DMS 273 (cell line): ENCODE measurements at regions not wholly inside any gene's neighbourhood (a gene's known extent, or its start where the extent isn't known, plus 50 kb on each side); places are given as distances from the start of the nearest gene placed in this dataset.
"Not testable (repeated sequence)": the region's sequence is repeated elsewhere in the genome, so short reads cannot be mapped to it uniquely, and the experiment has no call there.

ENCODE experiments used
- DNase-seq: peaks from one replicate; lab custom pipeline; 2025; ENCODE audit not compliant: unreplicated experiment; lab: John Stamatoyannopoulos, UW

DNA sequence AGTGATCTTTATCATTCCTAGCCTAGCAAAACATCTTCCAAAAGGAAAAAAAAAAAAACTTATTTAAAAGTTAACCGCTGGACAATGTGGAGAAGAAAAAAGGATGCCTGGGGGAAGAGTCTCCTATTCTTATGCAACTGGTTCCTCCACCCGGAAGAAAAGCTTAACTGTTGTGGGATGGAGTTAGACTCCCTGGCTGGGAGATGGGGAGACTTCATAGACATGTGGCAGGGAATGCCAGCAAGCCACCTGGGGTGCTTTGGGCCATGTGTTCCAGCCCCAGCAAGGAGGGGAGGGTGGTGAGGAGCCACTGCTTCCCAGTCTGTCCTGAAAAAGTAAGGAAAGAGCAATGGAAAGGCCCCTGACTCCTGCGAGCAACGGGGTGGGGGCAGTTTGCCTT lies 119.4 kb upstream of the SPIN4 start:
- no peak for DNase-seq

DNA sequence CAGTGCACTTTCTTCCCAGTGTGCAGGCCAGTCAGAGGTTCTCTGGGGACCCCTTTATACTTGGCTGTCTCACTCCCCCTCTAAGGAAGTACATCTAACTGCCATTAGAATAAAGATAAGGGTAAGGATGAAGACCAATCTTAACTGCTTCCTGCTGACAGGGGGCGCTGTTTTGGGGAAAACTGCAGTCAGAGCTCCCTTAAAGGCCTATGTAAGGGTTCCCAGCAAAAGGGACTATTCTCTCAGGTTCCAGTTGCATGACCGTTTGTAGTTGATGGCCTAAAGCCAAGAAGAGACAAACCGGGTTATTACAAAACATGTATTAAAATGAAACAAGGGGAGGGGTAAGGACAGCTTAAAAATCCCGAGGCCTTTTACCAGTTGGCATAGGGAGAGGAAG lies 115.6 kb upstream of the SPIN4 start:
- DNase-seq: no peak

DNA sequence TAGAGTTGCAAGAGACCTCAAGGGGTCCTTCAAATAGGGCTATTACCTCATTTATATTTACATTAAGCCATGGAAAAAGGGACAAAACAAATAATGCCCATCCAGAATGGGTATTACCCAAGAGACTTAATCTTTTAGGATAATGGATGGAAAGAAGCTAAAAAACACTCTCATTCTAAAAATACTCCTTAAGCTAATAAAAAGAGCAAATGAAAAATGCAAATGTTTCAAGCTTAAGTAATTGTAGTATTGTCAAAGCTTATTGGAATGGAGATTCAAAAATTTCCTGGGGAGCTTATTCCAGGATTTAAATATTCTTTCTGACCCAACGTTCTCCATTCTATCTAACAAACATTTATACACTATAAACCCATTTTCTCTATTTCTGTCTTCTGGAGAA lies 107.8 kb upstream of the SPIN4 start:
- DNase-seq: no peak

DNA sequence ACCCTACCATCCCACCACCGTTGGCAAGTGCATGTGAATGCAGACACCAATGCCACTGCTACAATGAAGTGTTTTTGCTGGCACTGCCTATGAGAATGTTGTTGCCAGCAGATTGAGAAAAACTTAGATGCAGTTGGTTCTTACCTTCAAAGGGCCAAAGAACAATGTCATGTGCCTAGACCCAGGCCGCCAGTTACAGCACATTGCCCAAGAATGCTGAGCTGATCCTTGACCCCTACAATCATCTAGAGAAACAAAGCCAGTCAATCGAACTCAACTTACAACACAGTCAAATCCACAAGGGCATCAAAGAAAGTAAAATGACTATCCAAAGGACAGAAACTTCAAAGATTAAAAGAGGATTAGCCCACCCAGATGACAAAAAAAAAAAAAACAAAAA lies 102.4 kb upstream of the SPIN4 start:
- no peak for DNase-seq

DNA sequence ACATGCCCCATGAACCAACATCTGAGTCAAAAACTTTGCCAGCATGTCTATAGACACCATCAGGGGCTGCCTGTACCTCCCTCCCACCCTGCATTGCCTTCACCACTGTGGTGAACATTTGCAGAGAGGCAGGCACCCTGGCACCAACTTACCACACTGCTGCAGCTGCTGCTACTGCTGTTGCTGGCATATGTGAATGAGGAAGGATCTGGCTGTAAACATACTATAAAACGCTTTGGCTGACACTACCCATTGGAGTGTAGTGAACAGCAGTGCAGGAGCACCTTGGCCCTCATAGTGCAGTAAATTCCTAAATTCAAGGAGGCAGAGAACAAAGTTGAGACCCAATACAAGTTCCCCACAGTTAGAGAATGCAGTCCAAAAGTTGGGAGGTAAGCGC lies 90.6 kb upstream of the SPIN4 start:
- peak; percentile 30 for DNase-seq

DNA sequence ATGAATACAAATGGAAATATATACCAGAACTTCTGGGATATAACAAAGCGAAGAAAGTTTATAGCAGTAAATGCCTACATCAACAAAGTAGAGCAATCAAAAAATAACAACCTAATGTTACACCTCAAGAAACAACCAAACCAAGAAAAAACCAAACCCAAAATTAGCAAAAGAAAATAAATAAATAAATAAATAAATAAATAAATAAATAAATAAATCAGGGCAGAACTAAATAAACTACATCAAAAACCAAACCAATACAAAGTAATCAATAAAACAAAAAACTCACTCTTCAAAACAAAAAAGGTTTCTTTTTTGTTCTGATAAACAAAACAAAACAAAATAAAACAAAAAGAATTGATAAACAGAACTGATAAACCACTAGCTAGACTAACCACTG lies 88.4 kb upstream of the SPIN4 start:
- DNase-seq: no peak

DNA sequence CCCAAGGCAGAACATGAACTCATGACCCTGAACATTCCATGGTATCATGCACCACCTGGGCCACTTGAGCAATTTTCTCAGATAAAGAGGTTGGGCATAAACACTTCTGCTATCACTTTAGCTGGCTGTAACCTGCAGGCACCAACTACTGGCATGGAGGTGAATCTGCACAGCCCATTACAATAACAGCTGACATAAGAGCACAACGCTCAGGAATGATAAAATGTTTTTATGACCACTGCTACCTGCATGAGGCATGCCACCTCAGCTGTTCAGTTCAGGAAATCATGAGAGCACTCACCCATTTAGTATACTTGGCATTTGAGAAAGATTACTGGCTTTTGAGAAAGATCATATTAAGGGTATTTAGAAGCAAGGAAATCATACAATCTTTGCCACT lies 85.7 kb upstream of the SPIN4 start:
- DNase-seq: no peak

DNA sequence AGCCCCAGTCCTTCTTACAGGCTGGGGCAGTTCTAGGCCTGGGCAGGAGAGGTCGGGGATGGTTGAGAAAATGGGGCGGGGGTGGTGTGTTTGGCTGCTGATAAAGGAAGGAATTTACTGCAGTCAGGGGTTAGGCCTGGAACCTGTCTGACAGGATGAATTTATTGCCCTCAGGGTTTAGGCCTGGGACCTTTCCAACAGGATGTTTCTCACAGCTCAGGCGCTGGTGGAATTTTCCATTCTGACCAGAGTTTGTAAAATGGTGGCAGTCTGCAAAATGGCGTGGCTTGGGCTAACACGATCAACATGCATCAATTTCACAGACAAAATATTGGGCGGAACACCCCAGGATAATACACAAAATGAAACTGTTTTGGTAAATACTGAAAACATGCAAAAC lies 83.5 kb upstream of the SPIN4 start:
- DNase-seq: no peak

DNA sequence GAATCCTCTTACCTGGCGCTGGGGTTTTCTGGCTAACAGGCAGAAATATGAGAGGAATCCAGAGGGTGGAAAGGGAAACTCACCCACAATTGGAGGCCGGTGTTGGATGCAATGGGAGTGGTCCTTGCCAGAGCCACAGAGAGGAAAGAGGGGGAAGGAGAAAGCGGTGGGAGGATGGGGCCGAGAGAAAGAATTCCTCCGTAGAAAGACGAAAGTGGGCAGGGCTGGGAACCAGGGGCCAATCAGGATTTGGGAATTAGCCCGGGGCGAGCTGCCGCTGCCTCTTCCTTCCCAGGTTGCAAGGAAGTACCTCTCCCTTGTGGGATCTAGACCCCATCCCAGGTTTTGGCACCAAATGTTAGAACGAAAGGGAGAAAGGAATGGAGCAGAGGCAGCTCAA lies 83.1 kb upstream of the SPIN4 start:
- no peak for DNase-seq

DNA sequence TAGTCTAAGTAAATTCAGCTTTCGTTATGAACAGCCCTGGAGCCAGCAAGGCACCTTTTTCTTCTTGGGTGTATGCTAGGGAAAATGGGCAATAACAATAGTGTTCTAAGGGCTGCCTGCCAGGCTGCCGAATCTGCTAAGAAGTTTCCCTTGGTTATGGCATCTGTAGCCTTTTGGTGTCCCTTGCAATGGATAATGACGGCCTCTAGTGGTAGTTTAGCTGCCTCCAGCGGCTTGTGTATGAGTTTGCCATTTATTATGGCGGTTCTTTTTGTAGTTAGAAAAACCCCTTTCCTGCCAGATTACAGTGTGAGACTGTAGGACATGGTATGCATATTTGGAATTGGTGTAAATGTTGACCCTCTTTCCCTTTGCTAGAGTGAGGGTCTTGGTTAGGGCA lies 78.9 kb upstream of the SPIN4 start:
- DNase-seq: no peak

DNA sequence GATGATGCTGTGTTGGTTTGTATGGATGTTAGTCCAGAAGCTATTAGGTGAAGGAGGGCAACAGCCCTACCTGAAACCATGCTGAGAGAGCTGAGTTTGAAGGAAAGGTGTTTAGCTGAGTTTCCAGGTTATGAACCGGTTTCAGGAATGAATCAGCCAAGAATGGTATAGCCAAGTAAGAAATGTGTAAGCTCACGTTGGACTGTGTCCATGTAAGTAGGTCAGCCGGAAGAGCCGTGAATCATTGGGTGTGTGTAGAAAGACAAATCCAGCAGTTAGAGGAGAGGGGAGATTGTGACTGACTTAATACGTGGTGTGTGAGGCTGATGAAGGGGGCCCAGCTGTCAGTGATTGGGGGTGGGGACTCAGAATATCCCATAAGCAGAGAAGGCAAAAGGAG lies 77.2 kb upstream of the SPIN4 start:
- no peak for DNase-seq

DNA sequence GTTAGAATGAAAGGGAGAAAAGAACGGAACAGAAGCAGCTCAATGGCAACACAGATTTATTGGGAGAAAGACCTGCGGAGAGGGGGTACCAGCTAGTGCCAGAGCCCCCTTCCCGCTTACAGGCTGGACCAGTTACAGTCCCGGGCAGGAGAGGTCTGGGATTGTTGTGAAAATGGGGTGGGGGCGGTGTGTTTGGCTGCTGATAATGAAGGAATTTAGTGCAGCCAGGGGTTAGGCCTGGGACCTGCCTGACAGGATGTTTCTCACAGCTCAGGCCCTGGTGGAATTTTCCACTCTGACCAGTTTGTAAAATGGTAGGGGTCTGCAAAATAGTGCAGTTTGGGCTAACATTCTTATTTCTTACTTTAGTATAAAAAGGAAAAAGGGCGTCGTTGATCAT lies 75.4 kb upstream of the SPIN4 start:
- DNase-seq: no peak

DNA sequence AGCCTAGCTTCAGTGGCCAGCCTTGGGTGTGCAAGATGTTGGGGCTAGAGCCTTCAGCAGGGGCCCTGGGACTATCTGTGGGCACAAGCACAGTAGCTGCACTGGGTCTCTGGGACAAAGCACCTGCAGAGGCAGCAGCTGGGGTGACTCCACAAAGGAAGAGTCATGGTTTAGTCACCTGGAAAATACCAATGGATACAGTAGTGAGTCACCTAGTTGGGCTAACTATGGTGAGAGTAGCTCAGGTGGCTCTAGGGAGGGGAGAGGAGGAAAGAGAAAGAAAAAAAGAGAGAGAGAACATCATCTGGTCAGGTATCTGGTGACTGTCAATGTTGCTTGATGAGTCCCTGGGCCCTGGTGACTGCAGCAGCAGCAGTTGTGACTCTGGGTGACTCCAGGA lies 72.9 kb upstream of the SPIN4 start:
- no peak for DNase-seq

DNA sequence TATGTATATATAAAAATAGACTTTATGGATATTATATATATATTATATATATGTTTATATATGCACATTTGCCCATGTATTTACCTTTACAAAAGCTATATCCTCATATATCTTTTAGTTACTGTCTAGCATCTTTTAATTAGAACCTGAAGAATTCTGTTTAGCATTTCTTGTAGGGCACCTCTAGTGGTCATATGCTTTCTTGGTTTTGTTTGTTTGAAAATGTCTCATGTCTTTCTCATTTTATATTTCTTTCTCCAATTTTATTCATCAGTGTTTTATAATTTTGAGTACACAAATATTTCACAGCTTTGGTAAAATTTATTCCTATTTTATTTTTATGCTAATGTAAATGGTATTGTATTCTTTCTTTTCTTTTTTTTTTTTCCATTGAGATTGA lies 70.3 kb upstream of the SPIN4 start:
- no peak for DNase-seq

DNA sequence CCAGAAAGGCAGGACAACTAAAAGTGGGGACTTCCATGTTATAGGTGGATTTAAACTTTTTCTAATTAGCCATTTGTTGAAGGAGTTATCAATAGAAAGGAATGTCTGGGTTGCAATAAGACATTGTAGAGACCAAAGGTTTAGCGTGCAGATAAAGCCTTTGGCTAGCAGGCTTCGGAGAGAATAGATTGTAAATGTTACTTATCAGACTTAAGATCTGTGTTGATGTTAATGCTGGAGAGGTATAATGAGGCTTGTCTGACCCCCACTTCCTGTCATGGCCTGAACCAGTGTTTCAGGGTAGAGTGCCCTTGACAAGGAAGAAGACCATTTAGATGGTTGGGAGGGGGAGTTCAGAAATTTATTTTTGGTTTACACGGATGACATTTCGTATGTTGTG lies 67.1 kb upstream of the SPIN4 start:
- DNase-seq: no peak

DNA sequence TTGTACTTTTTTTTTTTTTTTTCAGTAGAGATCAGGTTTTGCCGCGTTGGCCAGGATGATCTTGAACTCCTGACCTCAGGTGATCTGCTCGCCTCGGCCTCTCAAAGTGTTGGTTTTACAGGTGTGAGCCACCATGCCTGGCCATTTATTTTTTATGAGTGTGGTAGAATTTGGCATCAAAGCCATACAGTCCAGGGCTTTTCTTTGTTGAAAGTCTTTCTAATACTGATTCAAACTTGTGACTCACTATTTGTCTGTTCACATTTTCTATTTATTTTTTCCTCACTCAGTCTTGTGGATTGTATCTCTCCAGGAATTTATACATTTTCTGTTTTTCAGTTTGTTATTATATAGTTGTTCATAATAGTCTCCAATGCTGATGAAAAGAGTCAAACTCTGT lies 66.5 kb upstream of the SPIN4 start:
- no peak for DNase-seq

DNA sequence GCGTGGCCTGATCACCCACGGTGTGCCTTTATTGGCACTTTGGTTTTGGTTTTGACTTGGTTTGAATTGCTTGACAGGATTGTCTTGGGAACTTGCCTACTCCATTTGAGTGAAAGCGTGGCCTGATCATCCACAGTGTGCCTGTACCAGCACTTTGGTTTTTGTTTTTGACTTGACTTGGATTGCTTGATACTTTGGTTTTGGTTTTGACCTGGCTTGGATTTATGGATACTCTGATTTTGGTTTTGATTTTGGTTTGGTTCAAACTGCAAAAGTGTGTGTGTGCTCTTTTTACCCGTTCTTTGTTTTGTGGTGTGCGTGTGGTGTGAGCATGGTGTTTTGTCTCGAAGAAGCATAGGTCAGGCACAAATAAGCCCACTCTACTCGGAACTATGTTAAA lies 58.8 kb upstream of the SPIN4 start:
- not testable (repeated sequence) for DNase-seq

DNA sequence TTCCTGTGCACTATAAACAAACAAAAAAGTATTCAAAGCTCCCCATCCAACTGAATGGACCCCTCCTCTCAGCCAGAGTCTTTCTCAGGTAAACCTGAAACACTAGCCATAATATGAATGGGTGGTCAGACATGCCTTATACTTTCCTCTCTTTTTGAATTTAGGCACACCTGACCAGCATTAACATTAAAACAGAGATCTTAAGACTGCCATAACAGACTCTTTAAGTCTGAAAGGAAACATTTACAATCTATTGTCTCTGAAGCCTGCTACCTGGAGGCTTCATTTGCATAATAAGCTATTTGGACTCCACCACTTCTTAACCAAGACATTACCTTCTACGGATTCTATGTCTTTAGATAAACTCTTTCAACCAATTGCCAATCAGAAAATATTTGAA lies 56.9 kb upstream of the SPIN4 start:
- no peak for DNase-seq

DNA sequence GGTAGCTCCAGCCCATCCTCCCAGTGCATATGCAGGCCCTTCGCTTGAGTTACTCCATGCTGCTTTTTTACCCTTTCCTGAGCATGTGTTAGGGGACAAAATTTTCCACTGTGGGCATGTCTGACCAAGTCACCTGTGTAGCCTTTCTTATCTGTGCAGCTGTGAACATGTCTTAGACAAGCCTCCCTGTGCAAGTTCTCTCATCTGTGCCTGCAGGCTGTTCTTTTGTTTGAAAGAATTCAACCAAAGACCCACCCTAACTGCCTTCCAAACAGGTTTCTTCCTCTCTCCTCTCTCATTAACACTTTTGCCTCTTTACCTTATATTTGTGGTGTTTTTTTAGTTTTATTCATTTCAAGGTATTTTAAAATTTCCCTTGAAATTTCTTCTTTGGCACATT lies 53.2 kb upstream of the SPIN4 start:
- no peak for DNase-seq

DNA sequence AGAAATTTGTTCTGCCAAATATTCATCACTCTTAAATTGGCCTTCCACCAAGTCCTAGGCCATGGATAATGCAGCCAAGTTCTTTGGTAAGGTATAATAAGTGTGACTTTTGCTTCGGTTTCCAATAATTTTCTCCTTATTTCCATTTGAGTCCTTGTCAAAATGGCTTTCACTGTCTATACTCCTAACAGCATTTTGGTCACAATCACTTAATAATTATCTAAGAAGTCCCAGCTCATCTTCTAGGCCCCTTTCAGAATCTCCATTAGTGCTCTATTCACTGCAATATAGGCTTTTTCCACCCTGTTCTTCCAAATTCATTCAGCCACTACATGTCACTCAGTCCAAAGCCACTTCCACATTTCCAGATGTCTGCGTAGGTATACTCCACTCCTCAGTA lies 51.0 kb upstream of the SPIN4 start:
- DNase-seq: no peak
